Epidermal melanocyte (primary cell): ENCODE measurements at regions not wholly inside any gene's neighbourhood (a gene's known extent, or its start where the extent isn't known, plus 50 kb on each side); places are given as distances from the start of the nearest gene placed in this dataset.
"Not testable (repeated sequence)": the region's sequence is repeated elsewhere in the genome, so short reads cannot be mapped to it uniquely, and the experiment has no call there.

Source experiments
- DNase-seq: peaks from one replicate; pipeline ENCODE4 v3.0.0; 2011; ENCODE audit warnings: low spot score; ENCODE audit not compliant: insufficient read length

DNA sequence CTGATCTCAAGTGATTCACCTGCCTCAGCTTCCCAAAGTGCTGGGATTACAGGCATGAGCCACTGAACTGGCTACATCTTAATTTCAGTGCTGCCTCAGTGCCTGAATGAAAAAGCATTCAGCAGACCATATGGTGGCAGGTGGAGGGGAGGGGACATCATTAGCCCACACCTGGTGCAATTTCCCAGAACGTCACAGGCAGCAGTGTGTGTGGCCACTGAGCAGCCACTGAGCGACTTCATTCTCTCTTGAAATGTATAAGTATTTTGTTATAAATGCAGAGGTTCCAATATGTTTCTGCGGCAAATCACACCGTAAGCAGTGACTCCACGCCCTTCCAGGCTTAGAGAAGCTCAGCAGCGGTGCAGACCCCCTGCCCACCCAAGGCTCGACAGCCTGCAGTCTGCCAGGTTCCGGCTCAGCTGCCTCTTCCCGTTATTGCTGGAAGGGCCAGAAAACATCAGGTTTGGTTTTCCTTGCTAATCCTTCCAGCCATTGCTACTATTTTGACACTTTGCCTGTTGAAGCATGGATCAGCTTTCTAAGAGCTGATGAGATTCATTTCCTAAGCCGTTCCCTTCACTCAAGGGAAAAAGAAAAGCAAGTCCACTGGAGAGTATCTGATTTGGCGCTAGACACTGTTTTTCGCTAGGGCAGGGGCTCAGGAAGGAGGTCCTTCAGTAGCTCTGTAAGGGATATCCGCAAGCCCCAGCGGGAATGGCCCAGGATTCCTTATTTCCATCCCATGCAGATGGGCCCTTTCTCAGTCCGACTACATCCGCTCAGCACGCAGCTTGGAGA lies 250.7 kb downstream of the VAPA start:
- DNase-seq = no peak

DNA sequence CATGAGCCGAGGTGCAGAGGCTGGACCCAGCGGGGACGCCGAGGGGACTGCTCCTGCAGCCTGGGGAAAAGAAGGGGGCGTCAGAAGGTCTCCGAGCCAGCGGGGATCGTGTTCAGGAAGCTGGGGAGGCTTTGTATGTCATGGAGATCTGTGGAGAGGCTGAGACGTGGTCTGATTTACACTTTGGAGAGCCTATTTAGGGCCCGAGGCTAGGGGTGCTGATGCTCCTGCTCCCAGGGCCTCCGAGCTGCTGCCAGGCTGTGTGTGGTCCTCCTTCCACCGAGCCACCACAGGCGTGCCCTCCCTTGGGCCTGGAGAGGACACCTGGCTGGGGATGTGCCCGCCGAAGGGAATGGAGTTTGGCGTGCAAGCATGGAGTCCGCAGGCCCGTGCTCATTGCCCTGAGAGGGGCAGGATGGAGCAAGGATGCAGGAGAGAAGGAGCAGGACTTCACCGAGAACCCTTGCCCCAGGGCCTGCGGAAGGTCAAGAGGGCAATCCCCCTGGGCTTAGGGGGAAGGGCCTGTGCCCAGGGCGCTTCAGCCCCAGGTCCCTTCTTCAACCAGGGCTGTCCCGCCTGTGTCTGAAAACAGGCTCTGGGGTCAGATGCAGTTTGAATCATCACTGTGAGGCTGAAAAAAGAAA lies 252.5 kb downstream of the VAPA start:
- no peak for DNase-seq

DNA sequence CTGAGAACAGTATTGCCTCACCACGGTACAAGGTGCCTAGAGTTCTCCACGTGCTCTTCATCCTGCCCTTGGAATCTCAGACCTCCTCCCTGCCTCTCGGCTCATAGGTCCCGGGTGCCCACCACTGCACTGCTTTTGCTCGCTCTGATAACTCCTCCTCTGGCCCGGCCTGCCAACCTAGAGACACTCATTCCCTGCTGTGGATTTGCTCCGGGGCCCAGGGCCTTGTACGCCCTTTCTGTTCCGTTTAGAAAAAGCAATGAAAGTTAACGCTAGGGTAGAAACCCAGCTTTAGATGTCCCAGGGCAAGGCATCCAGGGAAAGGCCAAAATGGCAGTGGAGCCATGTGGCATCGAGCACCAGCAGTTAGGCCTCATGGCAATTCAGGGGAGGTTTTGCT lies 253.9 kb downstream of the VAPA start:
- no peak for DNase-seq

DNA sequence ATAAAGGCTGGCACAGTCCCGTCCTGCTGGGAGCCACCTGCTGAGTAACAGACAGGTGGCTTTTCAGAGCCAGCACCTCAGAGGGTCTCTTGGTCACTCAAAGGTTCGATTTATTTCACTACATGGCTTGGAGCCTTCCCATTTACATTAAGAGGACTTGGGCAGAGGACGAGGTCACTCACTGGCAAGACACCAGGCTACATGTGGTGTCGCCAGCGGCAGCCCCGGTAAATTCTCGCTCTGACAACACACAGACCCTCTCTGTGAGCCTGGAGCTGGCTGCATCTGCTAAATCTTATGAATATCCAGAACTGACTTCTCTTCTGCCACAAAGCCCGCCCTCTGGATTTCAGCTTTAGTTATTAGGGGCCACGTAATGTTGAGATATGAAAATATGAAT lies 254.7 kb downstream of the VAPA start:
- DNase-seq = no peak

DNA sequence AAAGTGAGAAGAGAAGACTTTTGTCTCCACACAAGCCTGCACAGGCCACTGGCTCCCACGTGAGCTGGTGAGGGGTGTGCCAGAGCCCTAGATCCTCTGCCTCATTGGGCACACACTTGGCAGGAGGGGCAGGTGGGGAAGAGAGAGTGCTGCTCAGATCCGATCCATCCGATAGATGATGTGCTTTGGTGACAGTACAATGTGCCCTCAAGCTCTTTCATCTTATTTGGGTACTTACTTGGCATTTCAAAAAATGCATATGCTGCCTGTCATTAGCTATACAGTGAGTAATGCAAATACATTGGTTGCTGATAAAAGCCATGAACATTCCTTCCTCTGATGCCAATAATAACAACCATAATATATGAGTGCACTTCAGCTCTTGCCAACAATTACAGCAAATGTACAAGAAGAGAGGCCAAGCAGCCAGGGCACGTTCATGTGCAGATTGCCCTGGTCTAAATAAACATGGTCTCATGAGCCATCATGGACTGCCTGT lies 255.3 kb downstream of the VAPA start:
- DNase-seq = no peak

DNA sequence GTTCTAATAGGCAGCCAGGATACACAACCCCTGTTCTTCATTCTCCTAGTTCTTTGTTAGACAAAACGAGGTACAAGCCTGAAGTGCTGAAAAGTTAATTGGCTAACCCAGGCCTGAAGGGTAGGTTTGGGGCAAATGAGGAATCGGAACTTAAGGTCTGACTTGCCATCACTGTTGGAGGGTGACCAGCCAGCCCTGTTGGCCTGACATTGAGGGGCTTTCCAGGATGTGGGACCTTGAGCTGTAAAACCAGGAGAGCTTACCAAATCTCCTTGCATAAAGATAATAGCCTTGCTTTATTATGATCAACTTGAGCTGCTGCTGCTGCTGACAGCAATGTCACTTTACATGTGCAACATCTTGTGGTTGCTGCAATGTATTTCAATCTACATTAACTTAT lies 256.0 kb downstream of the VAPA start:
- DNase-seq = no peak

DNA sequence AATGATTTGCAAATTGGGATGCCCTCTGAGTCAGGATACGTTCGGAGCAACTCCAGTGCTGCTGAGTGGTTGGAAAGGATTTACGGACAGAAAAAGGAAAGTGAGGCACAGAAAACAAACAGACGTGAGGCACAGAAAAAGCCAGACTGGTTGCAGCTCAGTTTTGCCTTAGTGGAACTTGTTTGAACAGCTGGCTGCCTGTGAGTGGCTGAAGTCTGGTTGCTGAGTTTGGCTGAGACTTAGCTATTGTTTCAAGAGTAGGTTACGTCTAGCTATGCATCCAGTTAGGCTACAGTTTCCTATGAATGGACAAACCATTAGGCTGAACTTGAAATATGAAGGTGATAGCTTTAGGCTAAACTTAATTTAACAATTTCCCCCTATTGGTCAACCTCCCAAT lies 256.6 kb downstream of the VAPA start:
- no peak for DNase-seq

DNA sequence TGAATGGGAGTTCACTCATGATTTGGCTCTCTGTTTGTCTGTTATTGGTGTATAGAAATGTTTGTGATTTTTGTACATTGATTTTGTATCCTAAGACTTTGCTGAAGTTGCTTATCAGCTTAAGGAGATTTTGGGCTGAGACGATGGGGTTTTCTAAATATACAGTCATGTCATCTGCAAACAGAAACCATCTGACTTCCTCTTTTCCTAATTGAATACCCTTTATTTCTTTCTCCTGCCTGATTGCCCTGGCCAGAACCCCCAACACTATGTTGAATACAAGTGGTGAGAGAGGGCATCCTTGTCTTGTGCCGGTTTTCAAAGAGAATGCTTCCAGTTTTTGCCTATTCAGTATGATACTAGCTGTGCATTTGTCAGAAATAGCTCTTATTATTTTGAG lies 261.5 kb downstream of the VAPA start:
- not testable (repeated sequence) for DNase-seq

DNA sequence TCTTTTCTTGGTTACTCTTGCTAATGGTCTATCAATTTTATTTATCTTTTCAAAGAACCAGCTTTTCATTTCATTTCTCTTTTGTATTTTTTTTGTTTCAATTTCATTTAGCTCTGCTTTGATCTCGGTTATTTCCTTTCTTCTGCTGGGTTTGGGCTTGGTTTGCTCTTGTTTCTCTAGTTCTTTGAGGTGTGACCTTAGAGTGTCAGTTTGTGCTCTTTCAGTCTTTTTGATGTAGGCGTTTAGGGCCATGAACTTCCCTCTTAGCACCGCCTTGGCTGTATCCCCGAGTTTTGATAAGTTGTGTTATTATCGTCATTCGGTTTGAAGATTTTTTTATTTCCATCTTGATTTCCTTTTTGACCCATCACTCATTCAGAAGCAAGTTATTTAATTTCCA lies 265.5 kb downstream of the VAPA start:
- DNase-seq = not testable (repeated sequence)

DNA sequence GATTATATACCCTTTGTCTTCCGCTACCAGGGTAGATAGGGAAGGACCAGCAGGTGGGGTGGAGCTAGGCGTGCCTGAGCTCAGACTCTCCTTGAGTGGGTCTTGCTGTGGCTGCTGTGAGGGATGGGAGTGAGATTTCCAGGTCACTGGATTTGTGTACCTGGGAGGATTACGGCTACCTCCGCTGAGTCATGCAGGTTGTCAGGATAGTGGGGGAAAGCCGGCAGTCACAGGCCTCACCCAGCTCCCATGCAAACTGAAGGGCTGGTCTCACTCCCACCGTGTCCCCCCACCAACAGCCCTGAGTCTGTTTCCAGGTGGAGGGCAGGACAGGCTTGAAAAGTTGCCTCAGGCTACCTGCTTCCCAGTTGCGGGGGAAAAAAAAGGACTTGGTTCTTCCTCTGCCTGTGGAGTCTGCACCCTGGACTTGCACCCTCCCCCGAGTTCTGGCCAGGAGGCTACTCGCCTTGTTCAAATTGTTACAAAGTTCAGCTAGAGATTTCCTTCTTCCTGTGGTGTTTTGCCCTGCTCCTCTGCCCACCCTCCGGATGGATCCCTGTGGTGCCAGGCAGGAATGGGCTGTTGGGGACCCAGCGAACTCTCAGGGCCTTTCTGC lies 268.3 kb downstream of the VAPA start:
- DNase-seq = no peak

DNA sequence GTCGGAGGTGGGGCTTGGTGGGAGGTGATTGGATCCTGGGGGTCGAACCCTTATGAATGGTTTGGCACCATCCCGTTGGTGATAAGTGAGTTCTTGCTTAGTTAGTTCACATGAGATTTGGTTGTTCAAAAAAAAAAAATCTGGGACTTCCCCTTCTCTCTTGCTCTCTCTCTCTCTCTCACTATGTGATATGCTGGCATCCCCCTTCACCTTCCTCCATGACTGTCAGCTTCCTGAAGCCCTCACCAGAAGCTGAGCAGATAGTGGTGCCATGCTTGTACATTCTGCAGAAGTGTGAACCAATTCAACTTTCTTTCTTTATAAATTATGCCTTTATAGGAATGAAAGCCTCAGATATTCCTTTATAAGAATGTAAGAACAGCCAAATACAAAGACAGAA lies 269.7 kb upstream of the APCDD1 start:
- no peak for DNase-seq

DNA sequence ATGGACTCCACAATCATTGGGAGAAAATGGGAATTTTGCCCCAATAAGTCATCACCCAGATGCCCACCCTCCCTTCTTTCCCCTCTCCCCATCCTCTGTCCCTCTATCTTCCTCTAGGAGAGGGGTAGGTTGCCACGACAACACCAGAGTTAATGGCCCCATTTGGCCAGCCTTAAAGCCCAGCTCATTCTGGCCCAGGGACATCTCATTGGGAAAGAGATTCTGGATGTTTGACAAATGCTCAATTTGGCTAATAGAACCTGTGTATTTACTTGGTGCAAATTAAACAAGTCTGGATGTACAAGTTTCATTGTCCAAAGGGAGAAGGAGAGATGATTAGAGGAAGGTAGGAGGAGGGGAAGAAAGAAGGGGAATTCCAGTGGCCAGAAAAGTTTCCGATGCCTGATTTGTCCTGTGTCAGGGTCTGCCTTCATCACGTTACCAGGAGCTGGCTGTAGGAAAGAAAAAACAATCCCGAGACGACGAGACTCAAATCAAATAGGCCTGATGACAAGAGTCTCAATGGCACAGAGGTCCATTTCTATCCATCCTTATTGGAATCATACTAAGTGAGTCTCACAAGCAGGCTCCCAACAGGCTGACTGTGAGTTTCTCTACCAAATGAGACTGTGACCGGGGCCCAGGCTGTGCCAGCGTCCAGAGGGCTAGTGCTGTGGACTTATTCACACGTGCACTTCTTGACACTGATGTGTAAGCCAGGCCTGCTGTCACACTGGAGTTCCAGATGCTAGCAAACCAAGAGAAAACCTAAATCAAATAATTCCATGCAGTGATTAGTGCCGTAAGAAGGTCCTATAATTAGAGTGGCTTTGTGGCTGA lies 265.2 kb upstream of the APCDD1 start:
- no peak for DNase-seq

DNA sequence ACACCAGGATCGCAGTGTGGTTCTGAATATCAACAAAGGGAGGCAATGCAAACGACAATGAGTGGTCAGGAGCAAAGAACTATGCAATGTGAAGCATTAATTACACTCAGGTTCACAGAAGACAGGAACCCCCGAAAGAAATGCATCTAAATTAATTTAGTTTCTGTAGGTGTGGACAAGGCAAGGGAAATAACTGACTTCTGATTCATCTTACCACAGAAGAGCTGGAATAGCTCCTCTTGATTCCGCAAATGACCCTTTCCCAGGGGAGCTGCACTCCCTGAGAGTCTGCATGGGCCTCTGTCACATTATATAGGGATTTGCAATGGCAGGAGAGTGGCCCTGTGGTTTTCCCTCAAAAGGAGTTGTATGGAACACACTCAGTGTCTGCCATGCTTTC lies 263.9 kb upstream of the APCDD1 start:
- DNase-seq = no peak

DNA sequence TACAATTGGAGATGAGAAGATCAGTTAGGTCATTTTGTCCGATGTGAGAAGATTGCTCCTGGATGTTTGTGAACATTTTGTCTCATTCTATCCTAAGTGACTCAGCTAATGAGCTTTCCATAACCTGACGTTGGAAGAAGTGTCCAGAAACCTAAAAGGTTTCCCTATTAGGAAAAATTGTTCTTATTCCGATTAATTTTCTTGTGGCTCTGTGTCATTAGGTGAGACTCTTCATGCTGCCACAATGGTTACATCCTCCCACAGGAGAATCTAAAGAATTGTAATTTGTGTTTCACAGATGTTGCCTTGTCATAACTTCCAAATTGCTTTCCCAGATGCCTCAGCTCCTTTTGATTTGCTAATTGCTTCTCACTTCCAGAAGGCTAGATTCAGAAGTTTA lies 261.0 kb upstream of the APCDD1 start:
- no peak for DNase-seq

DNA sequence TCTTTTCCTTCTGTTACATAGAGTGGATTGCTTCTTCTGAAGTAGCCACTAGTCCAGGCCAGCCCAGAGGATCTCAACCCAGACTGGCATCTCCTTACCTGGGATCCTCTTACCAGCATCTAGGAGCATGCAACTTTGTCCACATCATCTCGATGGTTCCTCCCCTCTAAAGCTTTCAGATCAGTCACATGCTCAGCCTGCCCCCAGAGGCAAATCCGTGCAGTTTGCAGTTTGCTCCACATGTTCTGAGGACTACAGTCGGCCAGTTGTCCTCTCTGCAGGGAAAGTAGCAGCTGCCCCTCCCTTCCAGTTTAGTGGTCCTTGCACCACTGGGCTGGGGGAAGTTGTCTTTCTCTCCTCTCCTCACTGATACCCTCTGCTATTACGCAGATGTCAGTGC lies 259.8 kb upstream of the APCDD1 start:
- DNase-seq = peak; percentile 48

DNA sequence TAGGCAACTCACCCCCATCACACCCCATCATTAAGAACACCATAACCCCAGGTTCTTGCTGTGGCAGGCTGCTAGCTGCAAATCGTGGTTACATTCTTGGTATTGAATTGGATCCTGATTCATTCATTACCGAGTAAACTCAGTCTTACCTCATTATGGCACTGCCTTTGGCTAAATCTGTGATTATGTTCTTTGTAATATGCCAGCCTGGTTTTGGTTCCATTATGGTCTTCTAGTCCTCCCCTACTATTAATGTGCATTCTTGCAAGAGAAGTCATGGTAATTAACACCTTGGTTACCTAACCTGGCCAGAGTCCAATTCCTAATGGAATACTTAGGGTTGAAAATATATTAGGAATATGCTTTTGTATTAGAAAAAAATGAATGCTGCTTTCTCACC lies 258.9 kb upstream of the APCDD1 start:
- no peak for DNase-seq

DNA sequence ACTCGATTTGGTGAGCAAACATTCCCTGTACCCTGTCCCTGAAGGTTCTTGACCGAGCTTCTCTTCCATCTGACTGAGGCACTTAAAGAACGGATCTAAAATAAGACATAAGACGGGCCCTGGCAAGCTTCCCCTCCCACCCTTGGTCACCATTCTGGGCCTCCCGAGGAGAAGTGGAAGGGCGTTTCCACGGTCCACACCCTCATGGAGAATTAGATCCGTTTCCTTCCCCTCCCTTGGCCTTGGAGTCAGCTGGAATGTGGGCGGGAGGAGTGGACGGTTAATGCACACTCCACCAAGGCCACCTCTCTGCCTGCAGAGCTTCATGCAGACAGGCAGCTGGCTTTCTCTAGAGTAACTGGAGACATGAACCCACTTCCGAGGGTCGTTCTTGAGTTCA lies 257.3 kb upstream of the APCDD1 start:
- DNase-seq = no peak

DNA sequence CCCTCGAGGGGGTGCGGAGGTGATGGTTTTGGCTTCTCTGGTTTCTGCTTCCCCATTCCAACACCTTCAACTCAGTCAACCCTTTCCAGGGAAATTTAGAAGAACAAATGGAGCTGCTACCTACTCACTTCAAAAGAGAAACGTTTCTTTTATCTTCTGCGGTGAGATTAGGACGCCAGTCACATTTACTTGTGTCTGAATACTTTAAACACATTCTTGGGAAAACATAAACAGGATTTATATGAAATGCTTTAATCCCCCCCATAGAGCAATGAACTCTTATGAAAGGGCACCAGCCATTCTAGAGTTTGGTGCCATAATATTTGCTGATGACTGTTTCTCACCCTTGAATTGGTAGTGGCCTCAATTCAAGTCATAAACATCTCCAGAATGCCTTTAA lies 253.2 kb upstream of the APCDD1 start:
- no peak for DNase-seq

DNA sequence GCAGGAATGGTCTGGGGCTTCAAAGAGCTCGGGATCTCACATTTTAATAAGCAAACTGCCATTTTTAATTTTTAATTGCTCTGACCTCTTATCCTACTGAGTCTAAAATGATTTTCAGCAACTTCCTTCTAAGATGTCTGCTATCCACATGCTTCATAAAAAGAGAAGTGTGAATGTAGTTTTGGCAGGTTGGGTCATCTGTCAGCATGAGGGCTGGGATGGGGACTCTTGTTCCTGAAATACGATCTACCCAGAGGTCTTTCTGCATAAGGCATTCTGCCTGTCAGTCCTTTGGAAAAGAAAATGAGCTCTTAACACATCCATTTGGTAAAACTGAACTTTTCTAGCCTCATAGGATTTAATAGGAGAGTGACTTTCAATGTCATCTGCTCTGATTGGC lies 252.8 kb upstream of the APCDD1 start:
- no peak for DNase-seq

DNA sequence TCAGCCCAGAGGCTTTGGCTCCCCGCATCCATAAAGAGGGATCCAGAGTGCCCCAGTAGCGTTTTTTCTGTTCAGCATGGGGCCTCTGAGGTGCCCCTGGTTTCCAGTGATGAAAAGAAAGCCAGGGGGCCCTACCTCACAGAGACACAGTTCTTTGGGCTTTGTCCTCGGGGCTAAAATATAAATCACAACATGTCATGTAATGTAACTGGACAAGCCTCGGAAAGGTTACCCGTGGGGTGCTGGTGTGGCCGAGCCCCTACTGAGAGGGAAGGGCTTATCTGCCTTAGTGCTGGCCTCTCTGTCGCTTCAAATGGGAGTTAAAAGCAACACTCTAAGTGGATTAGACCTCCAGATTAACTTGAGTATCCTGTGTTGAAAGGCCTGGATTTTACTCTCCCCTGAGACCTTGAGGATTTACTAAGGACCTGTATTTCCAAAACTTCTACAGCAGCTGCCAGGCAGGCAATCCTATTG lies 251.6 kb upstream of the APCDD1 start:
- no peak for DNase-seq

DNA sequence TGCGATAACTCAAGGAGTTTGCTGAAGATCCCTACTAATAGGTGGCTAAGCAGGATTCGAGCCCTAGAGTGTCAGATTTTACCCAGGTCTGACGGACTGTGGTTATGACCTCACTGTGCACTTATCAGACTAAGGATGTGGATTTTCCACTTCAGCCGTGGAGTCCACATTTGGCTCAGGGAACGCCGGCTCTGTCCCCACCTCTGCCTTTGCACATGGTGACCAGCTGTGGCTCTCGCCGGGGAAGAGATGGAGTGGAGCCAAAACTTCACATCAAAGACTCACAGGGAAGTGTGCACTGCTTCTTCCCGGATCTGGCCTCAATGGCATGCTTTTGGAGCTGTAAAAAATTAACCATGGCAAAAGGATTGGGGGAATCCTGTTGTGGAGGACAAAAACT lies 249.3 kb upstream of the APCDD1 start:
- DNase-seq = no peak
